ENCODE measurements at regions not wholly inside any gene's neighbourhood (a gene's known extent, or its start where the extent isn't known, plus 50 kb on each side); places are given as distances from the start of the nearest gene placed in this dataset.
"Not testable (repeated sequence)": the region's sequence is repeated elsewhere in the genome, so short reads cannot be mapped to it uniquely, and the experiment has no call there.

DNA sequence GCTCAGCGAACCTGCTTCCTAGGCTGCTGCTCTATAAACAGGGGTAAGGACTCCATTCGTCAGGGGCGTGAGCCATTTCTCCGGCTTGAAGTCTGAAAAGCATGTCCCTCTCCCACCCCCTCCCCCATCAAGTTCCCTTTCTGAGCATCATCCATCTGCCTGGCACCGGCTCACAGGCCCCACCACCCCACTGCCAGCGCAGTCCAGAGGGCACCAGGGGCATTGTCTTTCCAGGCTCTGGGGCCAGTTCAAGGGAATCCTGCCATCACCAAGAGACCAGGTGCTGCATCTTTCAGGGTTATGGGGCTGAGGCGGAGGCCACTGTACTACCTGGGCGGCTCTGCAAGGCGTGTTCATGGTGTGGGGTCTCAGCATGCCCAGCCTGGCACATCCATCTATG is 64.7 kb upstream of the EDAR start:
- DNase-seq (ENCODE audit: low spot score): no peak
- in situ Hi-C loops (cut with MboI; ENCODE audit: low sequenced_read_pairs, unreplicated experiment): no loop called here
- TF ChIP-seq, protein P1, sequence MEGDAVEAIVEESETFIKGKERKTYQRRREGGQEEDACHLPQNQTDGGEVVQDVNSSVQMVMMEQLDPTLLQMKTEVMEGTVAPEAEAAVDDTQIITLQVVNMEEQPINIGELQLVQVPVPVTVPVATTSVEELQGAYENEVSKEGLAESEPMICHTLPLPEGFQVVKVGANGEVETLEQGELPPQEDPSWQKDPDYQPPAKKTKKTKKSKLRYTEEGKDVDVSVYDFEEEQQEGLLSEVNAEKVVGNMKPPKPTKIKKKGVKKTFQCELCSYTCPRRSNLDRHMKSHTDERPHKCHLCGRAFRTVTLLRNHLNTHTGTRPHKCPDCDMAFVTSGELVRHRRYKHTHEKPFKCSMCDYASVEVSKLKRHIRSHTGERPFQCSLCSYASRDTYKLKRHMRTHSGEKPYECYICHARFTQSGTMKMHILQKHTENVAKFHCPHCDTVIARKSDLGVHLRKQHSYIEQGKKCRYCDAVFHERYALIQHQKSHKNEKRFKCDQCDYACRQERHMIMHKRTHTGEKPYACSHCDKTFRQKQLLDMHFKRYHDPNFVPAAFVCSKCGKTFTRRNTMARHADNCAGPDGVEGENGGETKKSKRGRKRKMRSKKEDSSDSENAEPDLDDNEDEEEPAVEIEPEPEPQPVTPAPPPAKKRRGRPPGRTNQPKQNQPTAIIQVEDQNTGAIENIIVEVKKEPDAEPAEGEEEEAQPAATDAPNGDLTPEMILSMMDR (IDR thresholded peaks at IDR 0.05; ENCODE audit: borderline replicate concordance, control extremely low read depth, extremely low read depth, insufficient read depth, missing control alignments): no peak

- TF ChIP-seq, protein P1 (IDR thresholded peaks at IDR 0.05; ENCODE audit: borderline replicate concordance, control extremely low read depth, extremely low read depth, insufficient read depth, missing control alignments): no peak
- no peak for DNase-seq (ENCODE audit: low spot score)
- in situ Hi-C loops (cut with MboI; ENCODE audit: low sequenced_read_pairs, unreplicated experiment): no loop called here
Observed at GRCh38 chr2:109052922-109053321, 63.9 kb upstream of the EDAR start.

GRCh38 chr2:109049022-109049421 is 60.0 kb upstream of the EDAR start:
- DNase-seq (ENCODE audit: low spot score): no peak
- TF ChIP-seq, protein P1 (IDR thresholded peaks at IDR 0.05; ENCODE audit: borderline replicate concordance, control extremely low read depth, extremely low read depth, insufficient read depth, missing control alignments): no peak
- in situ Hi-C loops (cut with MboI; ENCODE audit: low sequenced_read_pairs, unreplicated experiment): no loop called here

GRCh38 chr2:109048163-109048562 is 59.1 kb upstream of the EDAR start:
- in situ Hi-C loops (cut with MboI; ENCODE audit: low sequenced_read_pairs, unreplicated experiment): no loop called here
- TF ChIP-seq, protein P1 (IDR thresholded peaks at IDR 0.05; ENCODE audit: borderline replicate concordance, control extremely low read depth, extremely low read depth, insufficient read depth, missing control alignments): no peak
- no peak for DNase-seq (ENCODE audit: low spot score)

GRCh38 chr2:109047569-109047968 is 58.5 kb upstream of the EDAR start:
- in situ Hi-C loops (cut with MboI; ENCODE audit: low sequenced_read_pairs, unreplicated experiment); DNase-seq (ENCODE audit: low spot score): not testable (repeated sequence)

GRCh38 chr2:109046925-109047508 is 58.0 kb upstream of the EDAR start:
- in situ Hi-C loops (cut with MboI; ENCODE audit: low sequenced_read_pairs, unreplicated experiment): no loop called here
- TF ChIP-seq, protein P1 (IDR thresholded peaks at IDR 0.05; ENCODE audit: borderline replicate concordance, control extremely low read depth, extremely low read depth, insufficient read depth, missing control alignments): no peak
- peak; percentile 48 for DNase-seq (ENCODE audit: low spot score)

GRCh38 chr2:109045505-109045904 is 56.5 kb upstream of the EDAR start:
- no peak for DNase-seq (ENCODE audit: low spot score)
- TF ChIP-seq, protein P1 (IDR thresholded peaks at IDR 0.05; ENCODE audit: borderline replicate concordance, control extremely low read depth, extremely low read depth, insufficient read depth, missing control alignments): no peak
- in situ Hi-C loops (cut with MboI; ENCODE audit: low sequenced_read_pairs, unreplicated experiment): no loop called here

Measured in GM13976 (cell line).